ENCODE measurements at regions not wholly inside any gene's neighbourhood (a gene's known extent, or its start where the extent isn't known, plus 50 kb on each side); places are given as distances from the start of the nearest gene placed in this dataset.
A peak's percentile ranks its signal among the peaks of the same experiment; 100 is the strongest.

- TF ChIP-seq REXO4 (CRISPR knock-in tag; IDR thresholded peaks at IDR 0.05; ENCODE audit: borderline replicate concordance) (no peak), CC2D1A (CRISPR knock-in tag; IDR thresholded peaks at IDR 0.05) (no peak), ZNF20 (CRISPR knock-in tag; IDR thresholded peaks at IDR 0.05) (no peak), KDM5B (CRISPR knock-in tag; IDR thresholded peaks at IDR 0.05; ENCODE audit: borderline replicate concordance) (no peak), ZBTB7B (CRISPR knock-in tag; IDR thresholded peaks at IDR 0.05) (peak; percentile 26; the same call in 1 of the 2 replicates), ZNF276 (CRISPR knock-in tag; IDR thresholded peaks at IDR 0.05; ENCODE audit: low read depth) (no peak), KDM6A (CRISPR knock-in tag; IDR thresholded peaks at IDR 0.05; ENCODE audit: low read depth) (peak; percentile 49; the same call in 1 of the 2 replicates), ZSCAN25 (CRISPR knock-in tag; IDR thresholded peaks at IDR 0.05) (no peak), ZNF607 (CRISPR knock-in tag; IDR thresholded peaks at IDR 0.05; ENCODE audit: borderline replicate concordance) (no peak), ZNF768 (CRISPR knock-in tag; IDR thresholded peaks at IDR 0.05) (no peak), FLYWCH1 (CRISPR knock-in tag; IDR thresholded peaks at IDR 0.05) (no peak), XBP1 (CRISPR knock-in tag; IDR thresholded peaks at IDR 0.05) (no peak), ZNF10 (CRISPR knock-in tag; IDR thresholded peaks at IDR 0.05; ENCODE audit: borderline replicate concordance, low read depth) (no peak), ELK4 (CRISPR knock-in tag; IDR thresholded peaks at IDR 0.05; ENCODE audit: borderline replicate concordance) (no peak), ZEB1 (IDR thresholded peaks at IDR 0.05; ENCODE audit: insufficient replicate concordance, low read depth) (no peak), ZNF235 (CRISPR knock-in tag; IDR thresholded peaks at IDR 0.05; ENCODE audit: borderline replicate concordance) (no peak), ZNF781 (CRISPR knock-in tag; IDR thresholded peaks at IDR 0.05; ENCODE audit: borderline replicate concordance, not compliant biosample characterization) (no peak), GLI4 (CRISPR knock-in tag; IDR thresholded peaks at IDR 0.05; ENCODE audit: borderline replicate concordance) (no peak)
- TF ChIP-seq, protein P1, sequence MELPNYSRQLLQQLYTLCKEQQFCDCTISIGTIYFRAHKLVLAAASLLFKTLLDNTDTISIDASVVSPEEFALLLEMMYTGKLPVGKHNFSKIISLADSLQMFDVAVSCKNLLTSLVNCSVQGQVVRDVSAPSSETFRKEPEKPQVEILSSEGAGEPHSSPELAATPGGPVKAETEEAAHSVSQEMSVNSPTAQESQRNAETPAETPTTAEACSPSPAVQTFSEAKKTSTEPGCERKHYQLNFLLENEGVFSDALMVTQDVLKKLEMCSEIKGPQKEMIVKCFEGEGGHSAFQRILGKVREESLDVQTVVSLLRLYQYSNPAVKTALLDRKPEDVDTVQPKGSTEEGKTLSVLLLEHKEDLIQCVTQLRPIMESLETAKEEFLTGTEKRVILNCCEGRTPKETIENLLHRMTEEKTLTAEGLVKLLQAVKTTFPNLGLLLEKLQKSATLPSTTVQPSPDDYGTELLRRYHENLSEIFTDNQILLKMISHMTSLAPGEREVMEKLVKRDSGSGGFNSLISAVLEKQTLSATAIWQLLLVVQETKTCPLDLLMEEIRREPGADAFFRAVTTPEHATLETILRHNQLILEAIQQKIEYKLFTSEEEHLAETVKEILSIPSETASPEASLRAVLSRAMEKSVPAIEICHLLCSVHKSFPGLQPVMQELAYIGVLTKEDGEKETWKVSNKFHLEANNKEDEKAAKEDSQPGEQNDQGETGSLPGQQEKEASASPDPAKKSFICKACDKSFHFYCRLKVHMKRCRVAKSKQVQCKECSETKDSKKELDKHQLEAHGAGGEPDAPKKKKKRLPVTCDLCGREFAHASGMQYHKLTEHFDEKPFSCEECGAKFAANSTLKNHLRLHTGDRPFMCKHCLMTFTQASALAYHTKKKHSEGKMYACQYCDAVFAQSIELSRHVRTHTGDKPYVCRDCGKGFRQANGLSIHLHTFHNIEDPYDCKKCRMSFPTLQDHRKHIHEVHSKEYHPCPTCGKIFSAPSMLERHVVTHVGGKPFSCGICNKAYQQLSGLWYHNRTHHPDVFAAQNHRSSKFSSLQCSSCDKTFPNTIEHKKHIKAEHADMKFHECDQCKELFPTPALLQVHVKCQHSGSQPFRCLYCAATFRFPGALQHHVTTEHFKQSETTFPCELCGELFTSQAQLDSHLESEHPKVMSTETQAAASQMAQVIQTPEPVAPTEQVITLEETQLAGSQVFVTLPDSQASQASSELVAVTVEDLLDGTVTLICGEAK (IDR thresholded peaks at IDR 0.05), result no peak
- TF ChIP-seq, protein P1 (CRISPR knock-in tag; IDR thresholded peaks at IDR 0.05), result no peak
These were observed 130.8 kb downstream of the PHLDA1 start (continued) for GRCh38 chr12:75900781-75901254.
